Panc1 (cell line): ENCODE measurements at regions not wholly inside any gene's neighbourhood (a gene's known extent, or its start where the extent isn't known, plus 50 kb on each side); places are given as distances from the start of the nearest gene placed in this dataset.

Experiments used
- ATAC-seq: fragments of 200-7000 bp; cut with Tn5 transposase; 2 replicates; pipeline ENCODE4 v1.9.1; 2020; ENCODE audit warnings: mild to moderate bottlenecking, moderate library complexity
- BruUV-seq: library from RNA; stranded (reverse); fragments of 400-500 nt; replicated peaks from 2 replicates; lab custom pipeline; 2021; lab: Mats Ljungman, UMichigan
- CTCF ChIA-PET: fragments of 300-600 bp; sonication (Branson Sonifier 250); formaldehyde crosslinking; loops from one replicate; lab custom pipeline; 2022; ENCODE audit warnings: antibody characterized with exemption; lab: Charles Lee
- POLR2A ChIA-PET: fragments of 300-600 bp; sonication (Branson Sonifier 250); formaldehyde crosslinking; loops from one replicate; lab custom pipeline; 2022; ENCODE audit warnings: antibody characterized with exemption; lab: Charles Lee
- DNase-seq: peaks from one replicate; pipeline ENCODE4 v3.0.0-alpha.2; 2010; ENCODE audit warnings: low read depth, low spot score
- H3K27ac ChIP-seq: 2 replicates; pipeline ENCODE4 v1.5.1; 2011; ENCODE audit warnings: mild to moderate bottlenecking, low read length, inconsistent platforms
- H3K27me3 ChIP-seq: fragments of 200-500 bp; sonication (Bioruptor generic); 2 replicates; pipeline ENCODE4 v1.6.0; 2014; ENCODE audit warnings: low read length, inconsistent platforms; ENCODE audit not compliant: control insufficient read depth, insufficient read depth
- H3K36me3 ChIP-seq: fragments of 200-500 bp; sonication (Bioruptor generic); 2 replicates; pipeline ENCODE4 v1.5.1; 2014; ENCODE audit warnings: inconsistent platforms, mild to moderate bottlenecking, low read length, moderate library complexity; ENCODE audit not compliant: control insufficient read depth, insufficient read depth
- H3K4me1 ChIP-seq: 2 replicates; pipeline ENCODE4 v1.5.1; 2011; ENCODE audit warnings: inconsistent platforms, mild to moderate bottlenecking, low read length, moderate library complexity; ENCODE audit not compliant: control insufficient read depth, insufficient read depth
- H3K4me3 ChIP-seq, 2 experiments: 2 replicates each; pipeline ENCODE4 v1.5.1; 2011 to 2012; ENCODE audit warnings: low read depth in 2 of 2, low read length in 2 of 2, mild to moderate bottlenecking in 2 of 2, inconsistent platforms in 1 of 2, moderate library complexity in 1 of 2
- H3K9me3 ChIP-seq: fragments of 200-500 bp; sonication (Bioruptor generic); 2 replicates; pipeline ENCODE4 v1.5.1; 2014; ENCODE audit warnings: low read depth, mild to moderate bottlenecking, inconsistent platforms, low read length, moderate library complexity; ENCODE audit not compliant: control insufficient read depth, insufficient read depth
- CTCF ChIP-seq: fragments of 450-650 bp; IDR thresholded peaks from 2 replicates; pipeline ENCODE4 v1.5.1; 2017; ENCODE audit warnings: mild to moderate bottlenecking
- POLR2AphosphoS5 ChIP-seq: IDR thresholded peaks from 2 replicates; pipeline ENCODE4 v1.6.1; 2012; ENCODE audit warnings: mild to moderate bottlenecking, low read depth, low read length, moderate library complexity
- REST ChIP-seq, 2 experiments: IDR thresholded peaks; 2 replicates each; pipeline ENCODE4 v1.6.1; 2011 to 2012; ENCODE audit warnings: low read depth in 2 of 2, control low read depth in 1 of 2, low read length in 1 of 2, mild to moderate bottlenecking in 1 of 2, moderate library complexity in 1 of 2; ENCODE audit not compliant: insufficient read depth in 1 of 2
- SIN3A ChIP-seq: IDR thresholded peaks from 2 replicates; pipeline ENCODE4 v1.6.1; 2012; ENCODE audit warnings: low read depth, mild to moderate bottlenecking, low read length, moderate library complexity, borderline replicate concordance; ENCODE audit not compliant: insufficient read depth
- TCF7L2 ChIP-seq: IDR thresholded peaks from 2 replicates; pipeline ENCODE4 v1.6.1; 2011; ENCODE audit warnings: mild to moderate bottlenecking, low read depth, low read length, inconsistent platforms
- in situ Hi-C: cut with HindIII; loops from 2 replicates; pipeline ENCODE4 v1.10.0; 2016; ENCODE audit warnings: low sequenced_read_pairs, low pct_unique_long_range_greater_than_20kb
- intact Hi-C: fragments of 100-400 bp; cut with micrococcal nuclease; formaldehyde crosslinking; loops from one replicate; pipeline ENCODE4 v1.10.0; 2022; ENCODE audit not compliant: unreplicated experiment

GRCh38 chr1:234542211-234542850, 63.4 kb upstream of the TARBP1 start:
- no peak for DNase-seq
- no peaks in the 10 kb centered on the region for H3K9me3 ChIP-seq
- intact Hi-C loops (no loop called here), in situ Hi-C loops (no loop called here)
- POLR2A ChIA-PET = no interaction called here
- H3K4me1 ChIP-seq = peaks cover 11% of the 10 kb centered on the region
- TF ChIP-seq SIN3A = no peak
- no peak for TF ChIP-seq CTCF
- TF ChIP-seq REST (IDR thresholded peaks at IDR 0.05; ENCODE audit: insufficient read depth in 1 of 2, low read depth in 2 of 2, low read length in 1 of 2) = no peak
- no peaks in the 10 kb centered on the region for H3K36me3 ChIP-seq
- H3K27me3 ChIP-seq = no peaks in the 10 kb centered on the region
- no TSS peak for BruUV-seq
- CTCF ChIA-PET = no interaction called here
- H3K4me3 ChIP-seq = no peak overlapping the region
- H3K27ac ChIP-seq = no peak overlapping the region
- no peak for ATAC-seq

- BruUV-seq = no TSS peak
- CTCF ChIA-PET = no interaction called here
- ATAC-seq (no peak), DNase-seq (no peak)
- no peak for TF ChIP-seq TCF7L2
- no peak for TF ChIP-seq POLR2AphosphoS5
- no peak for TF ChIP-seq CTCF
- TF ChIP-seq SIN3A = no peak
- TF ChIP-seq REST (IDR thresholded peaks at IDR 0.05; ENCODE audit: insufficient read depth in 1 of 2, low read depth in 2 of 2, low read length in 1 of 2) = no peak
- Histone ChIP-seq H3K27ac (no peak overlapping the region), H3K9me3 (no peaks in the 10 kb centered on the region), H3K4me3 (no peak overlapping the region), H3K36me3 (no peaks in the 10 kb centered on the region), H3K4me1 (peaks cover 11% of the 10 kb centered on the region), H3K27me3 (no peaks in the 10 kb centered on the region)
- intact Hi-C loops = no loop called here
- in situ Hi-C loops = no loop called here
- POLR2A ChIA-PET = no interaction called here
Observed at GRCh38 chr1:234541286-234541975, 62.5 kb upstream of the TARBP1 start.
